Right renal cortex interstitium (tissue), 3 donors: ENCODE measurements at regions not wholly inside any gene's neighbourhood (a gene's known extent, or its start where the extent isn't known, plus 50 kb on each side); places are given as distances from the start of the nearest gene placed in this dataset.

ENCODE experiments used
- DNase-seq, 3 donors: peaks; one replicate each; pipeline ENCODE4 v3.0.0-alpha.2; 2013; ENCODE audit warnings: low read depth in 3 of 3, low spot score in 2 of 3

DNA sequence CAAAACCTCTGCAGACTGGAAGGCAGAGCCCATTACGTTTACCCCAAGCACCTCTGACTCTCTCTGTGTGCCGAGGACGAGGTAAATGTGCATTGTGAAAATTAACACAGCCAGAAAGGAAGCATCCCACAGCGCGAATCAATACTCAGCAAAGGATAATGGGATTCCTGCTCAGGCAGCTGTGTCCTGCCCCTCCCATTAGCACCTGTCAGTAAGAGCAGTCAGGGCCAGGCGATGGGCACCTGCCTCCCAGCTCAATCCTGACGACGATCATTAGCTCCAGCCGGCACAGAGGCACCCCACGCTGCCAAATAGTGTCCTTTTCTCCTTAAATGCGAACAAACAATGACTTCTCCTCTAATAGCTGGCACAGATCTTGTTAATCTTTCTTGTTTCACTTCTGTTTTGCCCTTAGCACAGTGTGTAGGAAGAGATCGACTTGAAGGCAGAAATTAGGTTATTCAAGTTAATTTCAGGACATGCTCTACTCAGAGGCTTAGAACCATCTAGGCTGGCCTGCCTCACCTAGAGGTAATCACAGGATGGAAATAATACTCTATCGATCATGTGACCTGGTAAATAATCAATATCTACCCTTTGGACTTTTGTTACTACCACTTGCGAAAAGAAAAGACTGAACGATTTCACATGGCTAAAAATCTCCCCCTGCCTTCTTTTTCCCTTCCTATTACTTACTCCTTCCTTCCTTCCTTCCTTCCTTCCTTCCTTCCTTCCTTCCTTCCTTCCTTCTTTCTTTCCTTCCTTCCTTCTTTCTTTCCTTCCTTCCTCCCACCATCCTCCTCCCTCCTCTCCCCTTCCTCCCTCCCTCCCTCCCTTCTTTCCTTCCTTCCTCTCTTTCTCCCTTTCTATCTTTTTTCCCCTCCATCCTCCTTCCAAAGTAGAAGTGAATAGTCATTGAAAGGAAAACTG lies 487.9 kb upstream of the ID2 start:
- no peak for DNase-seq

DNA sequence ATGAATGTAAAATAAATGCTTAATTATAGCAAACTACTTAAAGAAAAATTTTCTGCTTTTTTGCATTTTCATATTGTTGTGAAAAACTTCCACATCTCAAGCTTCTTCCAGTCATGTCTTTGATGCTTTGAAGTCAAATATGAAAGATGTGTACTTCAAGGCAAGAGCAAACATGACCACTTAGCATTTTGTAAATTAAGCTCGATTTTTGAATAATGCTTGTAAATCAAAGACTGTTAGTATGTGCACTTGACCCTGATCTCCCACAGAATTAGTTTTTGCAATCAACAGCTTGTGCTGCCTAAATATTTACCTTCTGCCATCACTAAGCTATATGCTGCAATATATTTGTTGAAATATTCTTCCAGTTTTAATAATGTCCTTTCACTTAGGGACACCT lies 486.1 kb upstream of the ID2 start:
- DNase-seq = no peak

DNA sequence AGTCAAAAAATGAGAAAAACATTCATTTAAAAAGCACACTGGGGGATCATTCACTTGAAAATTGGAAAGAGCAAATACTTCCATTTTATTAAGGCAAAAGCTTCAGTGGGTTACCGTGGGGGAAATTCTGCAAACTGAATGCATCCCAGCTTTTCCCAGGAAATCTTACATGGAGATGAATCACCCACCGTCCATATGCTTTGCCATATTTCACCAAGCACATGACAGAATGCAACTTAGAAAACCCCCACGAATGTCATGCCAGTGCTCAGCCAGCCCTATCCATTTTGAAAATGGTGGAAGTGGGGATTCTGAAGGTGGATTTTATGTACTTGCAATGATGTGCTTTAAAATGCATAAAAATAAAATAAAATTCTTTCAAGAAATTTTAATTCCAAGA lies 485.5 kb upstream of the ID2 start:
- no peak for DNase-seq

DNA sequence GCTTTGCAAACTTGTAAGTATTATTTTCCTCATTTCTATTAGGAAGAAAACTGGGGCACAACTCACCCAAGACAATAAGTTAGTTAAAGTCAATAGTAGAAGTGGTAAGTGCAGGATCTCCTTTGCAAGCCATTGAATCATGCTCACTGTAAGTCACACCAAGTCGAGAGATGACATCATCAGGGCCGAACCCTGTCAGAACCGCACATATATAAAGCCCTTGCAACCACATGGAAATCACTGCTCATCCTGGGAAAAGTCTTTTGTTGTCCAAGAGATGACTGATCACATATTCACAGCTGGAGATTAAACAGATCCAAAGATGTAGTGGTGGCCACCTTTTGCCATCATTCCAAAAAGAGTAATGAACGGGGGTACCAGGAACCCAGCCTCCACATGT lies 484.8 kb upstream of the ID2 start:
- no peak for DNase-seq

DNA sequence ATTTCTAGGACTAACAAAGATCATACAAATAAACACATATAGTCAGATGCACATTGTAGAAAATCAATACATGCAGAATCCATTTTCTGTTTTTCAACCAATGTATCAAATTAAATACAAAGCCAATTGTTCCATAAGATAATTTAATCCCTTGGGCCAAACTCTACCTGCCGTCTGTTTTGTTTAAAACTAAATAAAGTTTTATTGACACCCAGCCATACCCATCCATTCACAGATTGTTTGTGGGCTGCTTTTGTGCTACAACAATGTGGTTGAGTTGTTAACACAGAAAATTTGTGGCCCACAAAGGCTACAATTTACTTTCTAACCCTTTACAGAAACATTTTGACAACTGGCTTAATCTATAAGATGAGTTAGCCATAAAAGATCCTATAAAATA lies 484.0 kb upstream of the ID2 start:
- DNase-seq = no peak

DNA sequence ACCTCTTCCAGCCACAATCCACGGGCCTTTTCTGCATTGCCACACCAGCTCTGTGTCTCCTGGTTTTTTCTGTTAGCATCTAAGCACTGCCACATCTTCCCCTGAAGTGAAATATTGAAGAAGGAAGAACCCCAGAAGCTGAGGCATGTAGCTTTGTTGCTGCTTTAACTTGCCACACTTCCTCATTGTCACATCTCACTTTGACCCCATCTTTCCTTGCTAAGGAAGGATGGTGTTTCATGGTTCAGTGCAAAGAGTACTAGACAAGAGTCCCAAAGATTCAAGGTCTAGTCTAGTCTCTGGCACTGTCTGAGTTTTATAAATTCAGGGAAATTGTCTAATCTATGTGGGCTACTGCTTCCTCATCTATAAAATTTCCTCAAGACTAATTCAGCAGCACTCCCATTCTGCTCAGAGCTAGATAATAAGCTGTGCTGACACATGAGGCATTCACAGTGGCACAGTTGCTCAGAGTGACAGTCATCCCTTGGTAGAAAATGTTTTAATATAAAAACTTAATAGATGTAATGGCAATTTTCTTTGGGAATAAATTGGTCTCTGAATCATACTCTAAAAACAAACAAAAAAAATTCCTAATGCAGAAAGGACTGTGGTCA lies 483.0 kb upstream of the ID2 start:
- no peak for DNase-seq

DNA sequence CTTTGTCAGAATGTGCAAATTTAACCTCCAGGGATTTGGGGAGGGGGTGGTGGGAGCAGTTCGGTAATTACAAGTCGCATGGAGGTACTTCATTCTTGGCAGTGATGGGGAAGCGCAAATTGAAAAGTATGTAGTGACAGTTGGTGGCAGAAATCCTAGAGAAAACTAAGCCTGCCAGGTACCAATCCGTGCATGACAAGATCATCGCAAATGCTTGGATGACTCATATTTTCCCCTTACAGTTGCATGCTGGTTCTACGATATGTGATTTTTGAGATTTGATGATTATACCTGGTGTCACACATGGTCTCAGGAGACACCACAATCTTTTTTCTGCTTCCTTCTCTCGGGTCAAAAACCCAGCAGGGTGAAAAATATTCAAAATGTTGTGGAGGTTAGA lies 479.7 kb upstream of the ID2 start:
- no peak for DNase-seq

DNA sequence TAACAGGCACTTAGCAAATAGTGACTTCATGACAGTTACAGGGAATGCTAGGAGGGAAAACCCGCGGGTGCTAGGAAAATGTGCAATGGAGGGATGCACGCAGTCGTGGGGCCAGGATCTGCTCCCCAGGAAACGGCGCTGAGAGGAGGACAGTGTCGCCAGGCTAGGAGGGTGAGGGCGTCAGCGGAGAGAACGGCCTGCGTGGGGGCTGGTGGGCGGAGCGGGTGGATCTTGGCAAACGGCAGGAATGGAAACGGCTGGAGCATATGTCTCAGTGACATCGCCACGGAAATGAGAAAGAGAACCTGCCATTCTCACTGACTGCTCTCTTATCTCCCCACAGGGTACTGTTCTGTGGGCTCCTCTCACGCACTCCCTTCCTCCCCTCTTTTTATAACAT lies 478.5 kb upstream of the ID2 start:
- no peak for DNase-seq

DNA sequence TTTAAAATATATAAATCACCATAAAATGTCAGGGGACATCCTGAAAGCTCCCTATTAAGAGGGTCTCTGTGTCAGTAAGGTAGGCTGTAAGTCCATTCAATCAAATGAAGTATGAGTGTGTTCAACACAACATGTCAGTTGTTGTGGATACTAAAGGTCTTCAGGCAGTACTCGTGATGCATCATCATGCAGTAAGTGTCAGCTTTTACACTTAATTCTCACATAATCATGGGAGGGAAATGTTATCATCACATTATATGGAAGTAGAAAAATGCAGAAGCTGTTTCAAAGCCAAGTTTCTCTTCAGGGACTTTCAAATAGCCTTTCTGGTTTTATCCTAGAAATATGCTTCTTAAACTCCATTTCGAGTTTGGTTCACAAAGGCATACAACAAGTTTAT lies 477.1 kb upstream of the ID2 start:
- DNase-seq = no peak

DNA sequence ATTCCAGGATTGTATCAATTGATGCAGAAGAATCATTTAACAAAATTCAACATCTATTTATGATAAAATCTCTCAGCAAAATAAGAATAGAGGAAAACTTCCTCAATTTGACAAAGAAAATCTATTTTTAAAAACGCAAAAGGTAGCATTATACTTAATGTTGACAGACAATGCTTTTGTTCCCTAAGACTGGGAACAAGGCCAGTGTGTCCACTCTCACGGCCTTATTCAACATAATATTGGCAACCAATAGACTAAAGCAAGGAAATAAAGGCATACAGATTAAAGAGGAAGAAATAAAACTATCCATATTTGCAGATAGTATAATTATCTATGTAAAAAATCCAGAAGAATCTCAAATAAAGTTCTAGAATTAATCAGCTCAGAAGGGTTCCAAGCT lies 472.4 kb upstream of the ID2 start:
- DNase-seq = no peak

DNA sequence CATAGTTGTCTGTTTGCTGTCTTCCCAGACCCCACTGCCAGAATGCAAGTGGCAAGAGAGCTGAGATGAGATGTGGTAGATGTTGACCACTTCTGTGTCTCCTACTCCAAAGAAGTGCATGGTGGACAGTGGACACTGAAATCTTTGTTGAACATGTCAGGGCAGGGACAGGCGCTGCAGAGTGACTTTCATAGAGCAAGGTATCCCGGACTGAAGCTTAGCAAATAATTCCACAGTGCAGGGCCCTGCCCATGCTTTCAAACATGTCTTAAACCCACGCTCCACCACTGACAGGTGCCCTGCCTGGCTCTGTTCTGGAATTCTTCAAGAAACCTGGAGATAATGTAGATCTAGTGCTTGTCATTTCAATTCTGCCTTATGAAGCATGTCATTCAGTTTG lies 470.5 kb upstream of the ID2 start:
- no peak for DNase-seq

DNA sequence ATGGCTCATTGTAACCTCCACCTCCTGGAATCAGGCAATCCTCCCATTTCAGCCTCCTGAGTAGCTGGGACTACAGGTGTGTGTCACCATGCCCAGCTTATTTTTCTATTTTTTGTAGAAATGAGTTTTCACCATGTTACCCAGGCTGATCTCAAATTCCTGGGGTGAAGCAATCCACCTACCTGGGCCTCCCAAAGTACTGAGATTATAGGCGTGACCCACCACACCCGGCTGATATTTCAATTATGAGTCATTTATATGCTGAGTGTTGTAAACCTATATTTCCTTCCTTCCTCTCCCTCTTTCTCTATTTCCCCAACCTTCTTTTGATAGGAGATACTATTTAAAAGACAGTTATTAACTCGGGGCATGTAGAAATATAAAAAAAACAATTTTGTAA lies 469.6 kb upstream of the ID2 start:
- DNase-seq = no peak

DNA sequence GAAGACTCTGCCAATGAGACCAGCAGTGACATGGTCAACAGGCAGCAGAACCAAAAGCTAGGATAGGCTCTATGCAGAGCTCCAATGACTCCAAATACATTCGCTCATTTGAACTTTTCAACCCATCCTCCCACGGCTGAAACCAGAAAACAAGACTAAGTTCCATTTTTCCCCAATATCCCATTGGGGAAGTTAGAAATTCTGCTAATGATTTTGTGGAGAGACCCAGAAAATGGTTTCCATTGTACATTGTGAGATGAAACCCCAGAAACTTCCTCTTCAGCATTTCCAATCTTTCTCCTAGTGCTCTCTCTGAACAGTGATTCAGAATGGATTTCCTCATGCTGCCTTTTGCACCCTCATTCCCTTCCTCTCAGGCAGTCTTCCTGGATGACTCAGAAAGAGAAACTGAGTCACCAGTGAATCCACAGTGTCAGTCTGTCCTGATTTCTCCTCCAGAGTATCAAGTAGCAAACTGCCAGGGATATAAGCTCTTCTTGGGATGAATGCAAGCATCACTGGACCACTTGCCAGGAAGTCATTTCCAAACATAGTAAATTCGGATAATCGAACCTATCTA lies 467.7 kb upstream of the ID2 start:
- DNase-seq = no peak

DNA sequence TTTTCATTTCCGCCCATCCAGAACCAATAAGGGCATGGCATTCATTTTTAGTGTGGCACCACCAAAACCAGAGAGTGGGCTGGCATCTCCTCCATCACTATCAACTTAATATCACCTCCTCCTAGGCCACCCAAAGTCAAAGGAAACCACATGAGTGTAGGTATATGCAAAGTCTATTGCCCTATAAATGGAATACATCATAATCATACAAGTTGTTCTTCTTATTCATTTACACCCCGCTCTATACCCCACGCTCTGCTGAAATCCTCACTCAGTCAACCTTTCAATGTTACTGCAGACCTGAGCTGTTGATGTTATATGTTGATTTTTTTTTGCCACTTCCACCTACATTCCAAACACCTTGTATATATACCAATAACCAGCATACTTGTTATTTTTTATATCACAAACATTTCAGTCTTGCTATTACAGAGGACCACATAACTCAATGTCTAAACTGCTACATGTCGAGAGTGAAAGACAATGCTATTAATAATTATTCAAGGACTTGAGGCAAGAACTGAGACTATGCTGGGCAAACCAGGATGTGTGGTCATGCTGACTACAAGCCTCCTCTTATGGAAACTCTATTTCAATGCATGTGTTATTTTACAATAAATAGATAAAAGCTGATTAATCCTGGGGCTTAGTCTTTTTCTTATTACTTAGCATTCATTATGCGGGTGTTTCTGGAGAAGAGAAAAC lies 466.5 kb upstream of the ID2 start:
- DNase-seq = no peak

DNA sequence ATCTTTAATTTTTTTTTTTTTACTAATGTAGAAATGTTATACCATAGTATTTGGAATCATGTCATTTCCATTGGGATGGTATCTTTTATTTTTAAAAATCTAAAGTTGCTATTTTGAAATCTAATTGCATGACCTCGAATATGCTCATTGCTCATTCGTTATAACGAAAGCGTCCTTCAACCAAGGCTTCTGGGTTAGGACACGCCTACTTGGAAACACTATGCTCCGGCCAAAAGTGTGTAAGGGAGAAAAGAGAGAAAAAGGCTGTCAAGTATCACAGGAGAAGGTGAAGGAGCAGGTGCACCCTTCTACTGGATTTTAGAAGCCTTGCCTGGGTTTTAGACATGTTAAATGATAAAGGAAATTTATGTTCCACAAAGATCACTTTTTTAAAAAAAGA lies 465.9 kb upstream of the ID2 start:
- no peak for DNase-seq

DNA sequence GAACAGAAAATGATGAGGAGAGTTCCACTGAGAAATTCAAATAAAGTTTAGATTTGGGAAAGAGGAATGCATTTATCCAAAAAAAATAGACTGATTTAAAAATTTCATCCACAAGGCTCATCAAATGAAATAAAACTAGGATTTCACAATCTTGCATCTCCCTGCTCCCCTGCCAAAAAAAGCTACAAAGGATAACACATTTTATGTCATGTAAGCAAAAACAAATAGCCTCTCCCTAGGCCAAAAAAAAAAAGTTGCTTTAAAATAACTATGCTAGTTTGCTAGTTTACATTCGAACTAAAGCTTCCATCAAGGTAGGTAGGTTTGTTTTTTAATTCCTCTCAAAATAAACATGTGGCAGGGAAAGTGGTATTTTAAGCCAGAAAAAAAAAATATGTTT lies 465.5 kb upstream of the ID2 start:
- DNase-seq = no peak

DNA sequence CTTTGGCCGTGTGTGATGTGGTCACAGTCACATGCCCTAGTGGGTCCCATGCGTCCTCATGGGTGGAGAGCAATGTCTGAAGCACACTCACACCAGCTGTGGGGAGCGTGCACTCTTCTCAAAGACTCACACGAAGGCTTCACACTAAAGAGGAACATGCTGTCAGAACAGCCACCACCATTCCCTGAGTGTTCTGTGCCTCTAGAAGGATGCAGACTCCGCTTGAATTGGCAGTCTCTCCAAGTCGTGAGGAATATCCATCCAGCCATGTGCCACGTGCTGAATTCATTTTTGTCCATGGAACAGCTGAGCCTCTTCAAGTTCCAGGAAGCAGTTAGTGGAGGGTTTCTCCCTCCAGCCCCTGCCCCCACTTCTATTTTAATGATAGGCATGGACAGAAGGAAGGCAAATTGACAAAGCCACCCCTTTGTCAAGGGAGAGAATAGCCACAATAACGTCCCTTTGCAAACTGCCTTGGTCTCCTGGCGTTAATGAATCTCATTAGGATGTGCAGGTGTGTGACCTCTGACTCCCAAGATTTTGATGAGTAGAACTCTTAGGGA lies 464.3 kb upstream of the ID2 start:
- no peak for DNase-seq

DNA sequence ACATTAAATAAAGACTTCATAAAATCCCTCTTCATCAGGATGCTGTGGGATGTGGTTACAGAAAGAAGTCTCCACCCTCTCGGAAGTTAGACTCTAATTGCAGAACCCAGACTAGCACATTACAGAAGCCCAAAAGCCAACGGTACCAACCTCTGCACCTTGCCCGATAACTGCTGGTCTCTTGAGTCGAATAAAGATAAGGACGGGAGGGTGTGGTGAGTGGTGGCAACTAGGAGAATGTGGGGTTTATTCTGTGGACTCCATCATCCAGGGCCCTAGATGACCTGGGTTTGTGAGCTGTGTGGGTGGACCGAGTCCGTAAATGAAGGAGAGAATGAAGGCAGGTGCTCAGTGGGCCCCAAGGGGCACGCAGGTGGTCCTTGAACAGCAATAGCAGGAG lies 462.8 kb upstream of the ID2 start:
- DNase-seq = no peak

DNA sequence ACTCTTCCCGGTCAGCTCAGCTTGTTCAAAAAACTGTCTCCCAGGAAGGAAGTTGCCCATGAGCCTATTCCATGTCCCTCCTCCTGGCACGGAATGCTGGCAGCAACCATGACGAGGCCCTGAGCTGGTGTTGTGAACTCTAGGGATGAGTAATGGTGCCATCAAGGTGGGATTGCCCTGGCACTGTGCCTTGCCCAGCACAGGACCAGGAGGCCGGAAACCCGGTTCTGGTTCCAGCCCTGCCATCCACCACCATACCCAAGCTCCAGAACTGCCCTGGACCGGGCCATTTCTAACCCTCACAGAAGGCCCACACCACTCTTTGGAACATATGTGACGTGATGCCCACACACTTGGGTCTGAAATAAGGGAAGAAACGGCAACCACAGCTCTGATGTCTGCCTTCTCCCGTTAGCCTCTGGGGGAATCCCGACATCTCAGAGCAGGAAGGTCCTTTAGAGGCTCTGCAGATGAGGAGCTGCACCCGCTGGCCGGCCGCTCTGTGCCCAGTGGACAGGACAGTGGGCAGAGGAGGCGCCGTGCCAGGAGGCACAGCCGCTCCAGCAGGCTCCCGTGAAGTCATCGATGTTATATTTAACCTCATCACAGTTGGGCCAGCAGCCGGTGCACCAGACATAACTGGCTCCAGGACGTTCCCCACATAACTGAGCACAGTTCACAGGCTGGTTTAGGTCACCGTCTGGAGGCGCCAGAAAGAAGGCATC lies 462.1 kb upstream of the ID2 start:
- no peak for DNase-seq

DNA sequence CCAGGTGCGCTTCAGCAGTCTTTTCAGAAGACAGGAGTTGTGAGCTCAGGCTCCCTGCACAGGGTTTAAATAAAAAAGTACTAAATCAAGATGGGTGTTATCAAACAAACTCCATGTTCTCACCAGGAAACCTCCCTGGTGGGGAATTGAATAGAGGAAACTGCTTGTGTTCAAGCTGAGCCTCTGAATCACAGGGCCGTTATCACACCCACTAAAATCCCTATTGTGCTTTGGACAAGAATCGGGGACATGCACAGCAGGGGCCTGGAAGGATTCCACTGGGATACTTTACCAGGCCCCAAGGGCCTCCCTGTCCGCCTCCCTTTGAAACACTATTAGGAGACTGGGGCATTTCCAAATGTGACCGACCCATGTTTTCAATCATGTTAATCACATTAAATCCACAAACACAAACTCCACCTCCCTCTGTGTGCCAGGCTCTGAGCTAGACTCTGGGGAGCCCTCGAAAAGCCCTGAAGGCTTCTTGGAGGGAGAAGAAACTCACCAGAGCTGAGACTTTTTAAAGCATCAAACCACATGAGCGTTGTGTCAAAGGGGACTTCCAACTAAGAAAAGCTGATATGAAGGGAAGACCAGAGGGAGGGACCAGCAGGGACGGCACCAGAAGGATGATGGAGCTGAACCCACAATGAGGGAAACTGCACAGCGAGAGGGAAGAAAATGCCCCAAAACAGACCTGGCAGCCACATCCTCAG lies 458.7 kb upstream of the ID2 start:
- DNase-seq = no peak
